HCT116 (cell line): ENCODE measurements at regions not wholly inside any gene's neighbourhood (a gene's known extent, or its start where the extent isn't known, plus 50 kb on each side); places are given as distances from the start of the nearest gene placed in this dataset.
"Not testable (repeated sequence)": the region's sequence is repeated elsewhere in the genome, so short reads cannot be mapped to it uniquely, and the experiment has no call there.

Experiments used
- ATAC-seq: fragments of 200-7000 bp; cut with Tn5 transposase; 2 replicates; pipeline ENCODE4 v1.9.1; 2020; ENCODE audit warnings: mild to moderate bottlenecking, moderate library complexity
- BruUV-seq: library from RNA; stranded (reverse); fragments of 400-500 nt; replicated peaks from 2 replicates; lab custom pipeline; 2021; lab: Mats Ljungman, UMichigan
- CTCF ChIA-PET: fragments of 300-600 bp; sonication (Branson Sonifier 250); formaldehyde crosslinking; loops from one replicate; lab custom pipeline; 2021; ENCODE audit warnings: antibody characterized with exemption; lab: Charles Lee
- POLR2A ChIA-PET: fragments of 300-600, 350-600 bp; sonication (Branson Sonifier 250); formaldehyde crosslinking; loops from one replicate; lab custom pipeline; 2021; ENCODE audit warnings: antibody characterized with exemption; lab: Charles Lee
- RAD21 ChIA-PET, 2 experiments: fragments of 300-600 bp; sonication (Branson Sonifier 250); formaldehyde crosslinking; loops; one replicate each; lab custom pipeline; 2023; ENCODE audit warnings: low total read pairs in 2 of 2; ENCODE audit not compliant: uncharacterized antibody in 2 of 2, unreplicated experiment in 2 of 2, low non-redundant PET in 1 of 2; lab: Charles Lee
- DNase-seq: peaks from one replicate; pipeline ENCODE4 v3.0.0-alpha.2; 2010; ENCODE audit warnings: low read depth, low spot score
- H2AFZ ChIP-seq: fragments of 200-600 bp; shearing (Covaris generic), sonication (generic); 2 replicates; pipeline ENCODE4 v1.6.1; 2017; ENCODE audit warnings: low read depth, mixed run types, mixed read lengths, antibody characterized with exemption, low read length; ENCODE audit not compliant: poor library complexity, severe bottlenecking
- H3K27ac ChIP-seq: 2 replicates; pipeline ENCODE4 v1.5.1; 2012; ENCODE audit warnings: low read depth, low read length
- H3K27me3 ChIP-seq: fragments of 200-600 bp; sonication (generic); 2 replicates; pipeline ENCODE4 v1.6.1; 2016; ENCODE audit warnings: mixed run types, low read length, mixed read lengths; ENCODE audit not compliant: insufficient read depth
- H3K36me3 ChIP-seq, 2 experiments: fragments of 200-500 bp in 1 of 2; fragments of 200-600 bp in 1 of 2; sonication (Bioruptor generic) in 1 of 2; sonication (generic) in 1 of 2; 2 replicates each; pipeline versions ENCODE4 v1.5.1 to v1.6.1; 2014 to 2016; ENCODE audit warnings: low read length in 2 of 2, inconsistent platforms in 1 of 2, mixed read lengths in 1 of 2, mixed run types in 1 of 2; ENCODE audit not compliant: insufficient read depth in 2 of 2, control insufficient read depth in 1 of 2
- H3K4me1 ChIP-seq, 2 experiments: fragments of 200-600 bp in 1 of 2; sonication (generic) in 1 of 2; 2 replicates each; pipeline versions ENCODE4 v1.5.1 to v1.6.1; 2012 to 2017; ENCODE audit warnings: low read length in 2 of 2, inconsistent platforms in 1 of 2, mild to moderate bottlenecking in 1 of 2, mixed read lengths in 1 of 2, mixed run types in 1 of 2, moderate library complexity in 1 of 2; ENCODE audit not compliant: insufficient read depth in 2 of 2, control insufficient read depth in 1 of 2
- H3K4me2 ChIP-seq: fragments of 200-600 bp; sonication (generic); 2 replicates; pipeline ENCODE4 v1.6.1; 2017; ENCODE audit warnings: mixed run types, low read length, mixed read lengths
- H3K4me3 ChIP-seq, 2 experiments: fragments of 200-600 bp in 1 of 2; sonication (generic) in 1 of 2; replicated peaks in 1 of 2; 2 replicates each; pipeline ENCODE4 v1.5.1; 2011 to 2016; ENCODE audit warnings: low read length in 2 of 2, control low read depth in 1 of 2, low read depth in 1 of 2, mild to moderate bottlenecking in 1 of 2, mixed read lengths in 1 of 2, mixed run types in 1 of 2
- H3K79me2 ChIP-seq: fragments of 200-600 bp; sonication (generic); 2 replicates; pipeline ENCODE4 v1.6.1; 2017; ENCODE audit warnings: mild to moderate bottlenecking, mixed run types, low read length, moderate library complexity, mixed read lengths; ENCODE audit not compliant: insufficient read depth
- H3K9ac ChIP-seq: fragments of 200-600 bp; sonication (generic); 2 replicates; pipeline ENCODE4 v1.6.1; 2016; ENCODE audit warnings: low read length, mixed read lengths
- H3K9me2 ChIP-seq: fragments of 200-600 bp; sonication (generic), shearing (Covaris generic); 2 replicates; pipeline ENCODE4 v1.6.1; 2017; ENCODE audit warnings: mixed run types, mild to moderate bottlenecking, moderate library complexity; ENCODE audit not compliant: insufficient read depth
- H3K9me3 ChIP-seq, 2 experiments: fragments of 200-500 bp in 1 of 2; fragments of 200-600 bp in 1 of 2; sonication (Bioruptor generic) in 1 of 2; sonication (generic) in 1 of 2; 2 replicates each; pipeline ENCODE4 v1.6.1; 2014 to 2017; ENCODE audit warnings: low read length in 2 of 2, mixed read lengths in 2 of 2, inconsistent platforms in 1 of 2, low read depth in 1 of 2, mild to moderate bottlenecking in 1 of 2, mixed run types in 1 of 2, moderate library complexity in 1 of 2; ENCODE audit not compliant: control insufficient read depth in 1 of 2, insufficient read depth in 1 of 2
- H4K20me1 ChIP-seq: fragments of 200-600 bp; sonication (generic), shearing (Covaris generic); 2 replicates; pipeline ENCODE4 v1.6.1; 2017; ENCODE audit warnings: mixed run types, mild to moderate bottlenecking, moderate library complexity; ENCODE audit not compliant: insufficient read depth
- FOSL1 ChIP-seq: IDR thresholded peaks from 2 replicates; pipeline ENCODE4 v1.6.1; 2012; ENCODE audit warnings: low read depth
- SIN3A ChIP-seq: IDR thresholded peaks from 2 replicates; pipeline ENCODE4 v1.6.1; 2012; ENCODE audit warnings: low read depth
- intact Hi-C: fragments of 100-400 bp; cut with micrococcal nuclease; formaldehyde crosslinking; loops from 2 replicates; pipeline ENCODE4 v1.10.0; 2022
- TF ChIP-seq, protein P1 (sequence below): IDR thresholded peaks from 2 replicates; pipeline ENCODE4 v1.6.1; 2011; ENCODE audit warnings: mild to moderate bottlenecking, low read length, moderate library complexity; ENCODE audit not compliant: insufficient replicate concordance; ENCODE audit errors: extremely low read depth

DNA sequence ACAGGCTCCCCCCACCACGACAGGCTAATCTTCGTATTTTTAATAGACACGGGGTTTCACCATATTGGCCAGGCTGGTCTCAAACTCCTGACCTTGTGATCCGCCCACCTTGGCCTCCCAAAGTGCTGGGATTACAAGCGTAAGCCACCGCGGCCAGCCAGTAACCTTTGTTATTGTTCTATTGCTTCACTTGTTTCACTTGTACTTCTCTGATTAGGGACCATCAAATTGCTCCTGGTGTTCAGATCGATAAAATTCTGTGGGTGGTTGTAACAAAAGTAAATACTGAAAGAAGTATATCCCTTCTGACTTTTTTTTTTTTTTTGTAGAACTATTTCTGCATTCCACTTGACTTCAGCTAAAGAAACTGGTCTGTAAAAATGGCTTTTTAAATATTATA, 445.5 kb upstream of the CDH10 start (continued):
- TF ChIP-seq, protein P1, sequence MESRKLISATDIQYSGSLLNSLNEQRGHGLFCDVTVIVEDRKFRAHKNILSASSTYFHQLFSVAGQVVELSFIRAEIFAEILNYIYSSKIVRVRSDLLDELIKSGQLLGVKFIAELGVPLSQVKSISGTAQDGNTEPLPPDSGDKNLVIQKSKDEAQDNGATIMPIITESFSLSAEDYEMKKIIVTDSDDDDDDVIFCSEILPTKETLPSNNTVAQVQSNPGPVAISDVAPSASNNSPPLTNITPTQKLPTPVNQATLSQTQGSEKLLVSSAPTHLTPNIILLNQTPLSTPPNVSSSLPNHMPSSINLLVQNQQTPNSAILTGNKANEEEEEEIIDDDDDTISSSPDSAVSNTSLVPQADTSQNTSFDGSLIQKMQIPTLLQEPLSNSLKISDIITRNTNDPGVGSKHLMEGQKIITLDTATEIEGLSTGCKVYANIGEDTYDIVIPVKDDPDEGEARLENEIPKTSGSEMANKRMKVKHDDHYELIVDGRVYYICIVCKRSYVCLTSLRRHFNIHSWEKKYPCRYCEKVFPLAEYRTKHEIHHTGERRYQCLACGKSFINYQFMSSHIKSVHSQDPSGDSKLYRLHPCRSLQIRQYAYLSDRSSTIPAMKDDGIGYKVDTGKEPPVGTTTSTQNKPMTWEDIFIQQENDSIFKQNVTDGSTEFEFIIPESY: no peak
- no peak for TF ChIP-seq SIN3A
- no peak for TF ChIP-seq FOSL1

DNA sequence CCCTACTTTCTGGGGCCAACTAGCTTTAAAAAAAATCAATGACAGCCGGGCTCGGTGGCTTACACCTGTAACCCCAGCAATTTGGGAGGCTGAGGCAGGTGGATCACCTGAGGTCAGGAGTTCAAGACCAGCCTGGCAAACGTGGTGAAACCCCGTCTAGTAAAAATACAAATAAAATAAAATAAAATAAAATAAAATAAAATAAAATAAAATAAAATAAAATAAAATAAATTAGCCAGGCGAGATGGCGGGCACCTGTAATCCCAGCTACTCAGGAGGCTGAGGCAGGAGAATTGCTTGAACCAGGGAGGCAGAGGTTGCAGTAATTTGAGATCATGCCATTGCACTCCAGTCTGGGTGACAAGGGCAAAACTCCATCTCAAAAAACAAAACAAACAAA, 443.9 kb upstream of the CDH10 start:
- H4K20me1 ChIP-seq, H3K9ac ChIP-seq, H3K4me3 ChIP-seq, CTCF ChIA-PET, DNase-seq, ATAC-seq, POLR2A ChIA-PET, H3K36me3 ChIP-seq, intact Hi-C loops, H3K9me2 ChIP-seq, H3K27me3 ChIP-seq, H2AFZ ChIP-seq, H3K27ac ChIP-seq, H3K9me3 ChIP-seq, H3K79me2 ChIP-seq, H3K4me1 ChIP-seq, H3K4me2 ChIP-seq, RAD21 ChIA-PET, BruUV-seq: not testable (repeated sequence)

DNA sequence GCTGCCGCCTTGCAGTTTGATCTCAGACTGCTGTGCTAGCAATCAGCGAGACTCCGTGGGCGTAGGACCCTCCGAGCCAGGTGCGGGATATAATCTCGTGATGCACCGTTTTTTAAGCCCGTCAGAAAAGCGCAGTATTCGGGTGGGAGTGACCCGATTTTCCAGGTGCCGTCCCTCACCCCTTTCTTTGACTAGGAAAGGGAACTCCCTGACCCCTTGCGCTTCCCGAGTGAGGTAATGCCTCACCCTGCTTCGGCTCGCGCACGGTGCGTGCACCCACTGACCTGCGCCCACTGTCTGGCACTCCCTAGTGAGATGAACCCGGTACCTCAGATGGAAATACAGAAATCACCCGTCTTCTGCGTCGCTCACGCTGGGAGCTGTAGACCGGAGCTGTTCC, 438.5 kb upstream of the CDH10 start:
- H3K27ac ChIP-seq, H3K79me2 ChIP-seq, H3K36me3 ChIP-seq, BruUV-seq, H3K9ac ChIP-seq, POLR2A ChIA-PET, DNase-seq, H3K27me3 ChIP-seq, H3K4me3 ChIP-seq, H3K4me2 ChIP-seq, H3K4me1 ChIP-seq, CTCF ChIA-PET, H2AFZ ChIP-seq, H4K20me1 ChIP-seq, ATAC-seq, H3K9me3 ChIP-seq, RAD21 ChIA-PET, H3K9me2 ChIP-seq, intact Hi-C loops: not testable (repeated sequence)
